H1 (cell line): ENCODE measurements at regions not wholly inside any gene's neighbourhood (a gene's known extent, or its start where the extent isn't known, plus 50 kb on each side); places are given as distances from the start of the nearest gene placed in this dataset.

Experiments
- CTCF ChIA-PET: fragments of 300-600 bp; sonication (Branson Sonifier 250); formaldehyde crosslinking; loops from one replicate; lab custom pipeline; 2021; ENCODE audit not compliant: partially characterized antibody; lab: Charles Lee
- POLR2A ChIA-PET: fragments of 300-600 bp; sonication (Branson Sonifier 250); formaldehyde crosslinking; loops from one replicate; lab custom pipeline; 2021; ENCODE audit warnings: inconsistent platforms; ENCODE audit not compliant: partially characterized antibody; lab: Charles Lee
- DNase-seq, 2 experiments: peaks; one replicate each; pipeline versions ENCODE4 v3.0.0 to v3.0.0-alpha.2; 2010 to 2022; ENCODE audit warnings: low spot score in 2 of 2, low read depth in 1 of 2, mixed read lengths in 1 of 2
- FAIRE-seq: peaks from 2 replicates; lab custom pipeline; 2011; peaks lifted over from hg19 to GRCh38; lab: Jason Lieb, UNC
- H2AFZ ChIP-seq: 2 replicates; pipeline ENCODE4 v1.8.1; 2012; ENCODE audit warnings: low read length, inconsistent platforms
- H2AK5ac ChIP-seq: 2 replicates; pipeline ENCODE4 v1.6.1; 2013; ENCODE audit warnings: low read depth, low read length
- H2BK120ac ChIP-seq: replicated peaks from 2 replicates; pipeline ENCODE3; 2013; ENCODE audit warnings: low read depth, low read length, inconsistent platforms
- H2BK12ac ChIP-seq: 2 replicates; pipeline ENCODE4 v1.6.1; 2013; ENCODE audit warnings: low read depth, low read length
- H2BK15ac ChIP-seq: 2 replicates; pipeline ENCODE4 v1.6.1; 2013; ENCODE audit warnings: low read length
- H2BK20ac ChIP-seq: 2 replicates; pipeline ENCODE4 v1.6.1; 2013; ENCODE audit warnings: low read length
- H2BK5ac ChIP-seq: 2 replicates; pipeline ENCODE4 v1.6.1; 2013; ENCODE audit warnings: low read depth, low read length
- H3K14ac ChIP-seq: 2 replicates; pipeline ENCODE4 v1.6.1; 2013; ENCODE audit warnings: inconsistent platforms; ENCODE audit not compliant: insufficient read length
- H3K18ac ChIP-seq: 2 replicates; pipeline ENCODE4 v1.6.1; 2013; ENCODE audit warnings: low read length; ENCODE audit errors: extremely low read depth
- H3K23ac ChIP-seq: 2 replicates; pipeline ENCODE4 v1.6.1; 2013; ENCODE audit warnings: inconsistent platforms; ENCODE audit not compliant: insufficient read length
- H3K23me2 ChIP-seq: 2 replicates; pipeline ENCODE4 v1.6.1; 2013; ENCODE audit warnings: low read depth, low read length
- H3K27ac ChIP-seq: 2 replicates; pipeline ENCODE4 v1.6.1; 2011; ENCODE audit warnings: low read depth, low read length, inconsistent platforms
- H3K27me3 ChIP-seq, 4 experiments: replicated peaks in 1 of 4; 1 replicate in 1 of 4; 2 replicates in 3 of 4; pipeline versions ENCODE4 v1.6.1 to v1.8.1; 2011 to 2013; ENCODE audit warnings: low read length in 3 of 4, mild to moderate bottlenecking in 3 of 4, inconsistent platforms in 2 of 4, mixed read lengths in 2 of 4, moderate library complexity in 1 of 4; ENCODE audit not compliant: control insufficient read depth in 3 of 4, insufficient read depth in 3 of 4; ENCODE audit errors: extremely low read depth in 1 of 4
- H3K36me3 ChIP-seq, 4 experiments: 2 replicates each; pipeline versions ENCODE4 v1.6.1 to v1.8.1; 2011 to 2013; ENCODE audit warnings: mild to moderate bottlenecking in 4 of 4, low read length in 3 of 4, moderate library complexity in 2 of 4, control low read depth in 1 of 4, inconsistent platforms in 1 of 4; ENCODE audit not compliant: insufficient read depth in 4 of 4, control insufficient read depth in 2 of 4
- H3K4ac ChIP-seq: replicated peaks from 2 replicates; pipeline ENCODE3; 2013; ENCODE audit warnings: low read length, low read depth, mixed read lengths, inconsistent platforms; ENCODE audit not compliant: insufficient read length
- H3K4me1 ChIP-seq, 4 experiments: replicated peaks in 1 of 4; 1 replicate in 1 of 4; 2 replicates in 3 of 4; pipeline versions ENCODE4 v1.6.1 to v1.8.1; 2011 to 2013; ENCODE audit warnings: low read length in 3 of 4, inconsistent platforms in 2 of 4, mixed read lengths in 1 of 4; ENCODE audit not compliant: insufficient read depth in 4 of 4, control insufficient read depth in 3 of 4
- H3K4me2 ChIP-seq, 2 experiments: 2 replicates each; pipeline versions ENCODE4 v1.6.1 to v1.8.1; 2011 to 2013; ENCODE audit warnings: low read depth in 2 of 2, low read length in 2 of 2, control low read depth in 1 of 2, inconsistent platforms in 1 of 2, mild to moderate bottlenecking in 1 of 2; ENCODE audit not compliant: insufficient read depth in 1 of 2
- H3K4me3 ChIP-seq, 4 experiments: fragments of 200-600, 300-600 bp in 1 of 4; sonication (generic), shearing (Covaris generic), sonication (Bioruptor Twin) in 1 of 4; 2 replicates each; pipeline versions ENCODE4 v1.5.1 to v1.8.1; 2011 to 2016; ENCODE audit warnings: low read length in 4 of 4, low read depth in 3 of 4, control low read depth in 2 of 4, inconsistent platforms in 2 of 4, mild to moderate bottlenecking in 2 of 4, mixed read lengths in 1 of 4, moderate library complexity in 1 of 4; ENCODE audit not compliant: insufficient read depth in 2 of 4; ENCODE audit errors: extremely low read depth in 1 of 4
- H3K56ac ChIP-seq: replicated peaks from 2 replicates; pipeline ENCODE3; 2013; ENCODE audit warnings: low read depth, mild to moderate bottlenecking, mixed read lengths, low read length, inconsistent platforms; ENCODE audit not compliant: insufficient read length
- H3K79me1 ChIP-seq: 2 replicates; pipeline ENCODE4 v1.6.1; 2013; ENCODE audit warnings: low read depth, low read length, control low read depth
- H3K79me2 ChIP-seq, 2 experiments: 2 replicates each; pipeline versions ENCODE4 v1.6.1 to v1.8.1; 2012 to 2013; ENCODE audit warnings: low read length in 2 of 2, mild to moderate bottlenecking in 2 of 2, inconsistent platforms in 1 of 2; ENCODE audit not compliant: insufficient read depth in 2 of 2, control insufficient read depth in 1 of 2
- H3K9ac ChIP-seq, 4 experiments: replicated peaks in 1 of 4; 1 replicate in 1 of 4; 2 replicates in 3 of 4; pipeline versions ENCODE4 v1.6.1 to v1.8.1; 2011 to 2013; ENCODE audit warnings: low read depth in 3 of 4, low read length in 3 of 4, control low read depth in 2 of 4, mild to moderate bottlenecking in 2 of 4, moderate library complexity in 2 of 4, inconsistent platforms in 1 of 4; ENCODE audit errors: extremely low read depth in 1 of 4
- H3K9me3 ChIP-seq, 2 experiments: 2 replicates each; pipeline versions ENCODE4 v1.6.1 to v1.8.1; 2012 to 2013; ENCODE audit warnings: mild to moderate bottlenecking in 2 of 2, moderate library complexity in 2 of 2, control low read depth in 1 of 2, inconsistent platforms in 1 of 2, low read depth in 1 of 2, low read length in 1 of 2, mixed read lengths in 1 of 2; ENCODE audit not compliant: insufficient read depth in 2 of 2
- H4K20me1 ChIP-seq, 2 experiments: replicated peaks in 1 of 2; 2 replicates each; pipeline versions ENCODE3 to v1.8.1; 2011 to 2013; ENCODE audit warnings: inconsistent platforms in 2 of 2, low read length in 2 of 2, mild to moderate bottlenecking in 1 of 2; ENCODE audit not compliant: insufficient read depth in 2 of 2, control insufficient read depth in 1 of 2
- H4K5ac ChIP-seq: 2 replicates; pipeline ENCODE4 v1.6.1; 2013; ENCODE audit warnings: low read length, low read depth, mixed read lengths, inconsistent platforms; ENCODE audit not compliant: insufficient read length
- H4K8ac ChIP-seq: 2 replicates; pipeline ENCODE4 v1.8.0; 2013; ENCODE audit warnings: mild to moderate bottlenecking, moderate library complexity, low read length, inconsistent platforms; ENCODE audit not compliant: insufficient read depth; ENCODE audit errors: extremely low read depth
- H4K91ac ChIP-seq: replicated peaks from 2 replicates; pipeline ENCODE3; 2013; ENCODE audit warnings: low read length, mixed read lengths, inconsistent platforms; ENCODE audit not compliant: insufficient read length
- SP2 ChIP-seq: IDR thresholded peaks from 2 replicates; pipeline ENCODE4 v1.6.1; 2012; ENCODE audit warnings: mild to moderate bottlenecking, low read length, inconsistent platforms
- SP4 ChIP-seq: IDR thresholded peaks from 2 replicates; pipeline ENCODE4 v1.6.1; 2012; ENCODE audit warnings: low read length, inconsistent platforms
- SRF ChIP-seq: IDR thresholded peaks from 2 replicates; pipeline ENCODE4 v1.6.1; 2011; ENCODE audit warnings: mild to moderate bottlenecking, low read depth, low read length, moderate library complexity
- WGBS, 2 experiments: shearing (Covaris generic) in 1 of 2; methylation state at CpG; one replicate each; pipeline versions ENCODE4 v1.1.6 to v1.1.7; 2013 to 2015; ENCODE audit warnings: low lambda C conversion rate in 2 of 2, mixed read lengths in 2 of 2, inconsistent platforms in 1 of 2, low coverage in 1 of 2, missing lambda C conversion rate in 1 of 2; ENCODE audit not compliant: insufficient replicate concordance in 2 of 2, insufficient coverage in 1 of 2, insufficient read length in 1 of 2; ENCODE audit errors: extremely low coverage in 1 of 2, missing lambda C conversion rate in 1 of 2; 5-methylcytosine and 5-hydroxymethylcytosine counted together

- Histone ChIP-seq H4K91ac (no peak overlapping the region), H2AFZ (no peak overlapping the region), H4K20me1 (no peaks in the 10 kb centered on the region), H3K9ac (no peak overlapping the region), H3K14ac (no peak overlapping the region), H4K5ac (no peak overlapping the region), H3K4me3 (no peak overlapping the region), H4K8ac (no peak overlapping the region), H3K18ac (no peak overlapping the region), H3K23me2 (no peaks in the 10 kb centered on the region), H3K56ac (no peak overlapping the region), H3K4me2 (no peak overlapping the region), H3K79me2 (no peaks in the 10 kb centered on the region), H2BK15ac (no peak overlapping the region), H2BK12ac (no peak overlapping the region), H3K4me1 (no peaks in the 10 kb centered on the region), H2BK120ac (no peak overlapping the region), H3K79me1 (no peaks in the 10 kb centered on the region), H3K9me3 (no peaks in the 10 kb centered on the region), H3K4ac (no peak overlapping the region), H3K27me3 (no peaks in the 10 kb centered on the region), H3K27ac (no peak overlapping the region), H2AK5ac (no peak overlapping the region), H3K36me3 (no peaks in the 10 kb centered on the region), H2BK20ac (no peak overlapping the region), H3K23ac (no peak overlapping the region), H2BK5ac (no peak overlapping the region)
- FAIRE-seq (no peak), DNase-seq (no peak)
- ChIA-PET POLR2A (no interaction called here), CTCF (no interaction called here)
- TF ChIP-seq SP2 (no peak), SRF (no peak), SP4 (no peak)
- WGBS, 2 experiments: 89% methylated on average over 2 of the region's 2 CpGs; no CpG with 5 or more reads in 1 of the 2 experiments
These were observed 68.3 kb upstream of the MYO16 start for GRCh38 chr13:108561149-108561548.
